Stomach (tissue), 8 donors: ENCODE measurements at regions not wholly inside any gene's neighbourhood (a gene's known extent, or its start where the extent isn't known, plus 50 kb on each side); places are given as distances from the start of the nearest gene placed in this dataset.

Experiments
- DNase-seq, 2 donors: peaks; one replicate each; pipeline versions ENCODE4 v3.0.0 to v3.0.0-alpha.2; 2013 to 2019
- H3K27ac ChIP-seq, 5 donors: fragments of 200-600 bp in 4 of 5; sonication (generic) in 4 of 5; one replicate each; pipeline ENCODE4 v1.5.1; 2013 to 2019; ENCODE audit warnings: mild to moderate bottlenecking in 1 of 5, moderate library complexity in 1 of 5
- H3K27me3 ChIP-seq, 3 donors: fragments of 200-600 bp; sonication (generic); one replicate each; pipeline ENCODE4 v1.5.1; 2017 to 2019; ENCODE audit warnings: mixed run types in 1 of 3
- H3K36me3 ChIP-seq, 4 donors: fragments of 200-600 bp; sonication (generic); 1 replicate in 3 of 4; 2 replicates in 1 of 4; pipeline ENCODE4 v1.5.1; 2016 to 2019
- H3K4me1 ChIP-seq, 4 donors: fragments of 200-600 bp; sonication (generic); one replicate each; pipeline ENCODE4 v1.5.1; 2016 to 2019
- H3K4me3 ChIP-seq, 4 donors: fragments of 200-600 bp; sonication (generic) in 3 of 4; one replicate each; pipeline ENCODE4 v1.5.1; 2016 to 2019; ENCODE audit warnings: mild to moderate bottlenecking in 1 of 4
- H3K9me3 ChIP-seq, 4 donors: fragments of 200-600 bp; sonication (generic); one replicate each; pipeline ENCODE4 v1.5.1; 2016 to 2019
- EP300 ChIP-seq: sonication (generic); formaldehyde crosslinking; IDR thresholded peaks from one replicate; pipeline ENCODE4 v1.6.1; 2017; ENCODE audit warnings: antibody characterized with exemption
- POLR2A ChIP-seq, 4 donors: fragments of 450-650 bp; IDR thresholded peaks; one replicate each; pipeline ENCODE4 v1.6.1; 2016; ENCODE audit warnings: antibody characterized with exemption in 4 of 4, control low read depth in 2 of 4, mild to moderate bottlenecking in 1 of 4, moderate library complexity in 1 of 4
- POLR2AphosphoS5 ChIP-seq, 3 donors: sonication (generic); formaldehyde crosslinking; IDR thresholded peaks; one replicate each; pipeline ENCODE4 v1.6.1; 2016; ENCODE audit warnings: antibody characterized with exemption in 3 of 3
- WGBS, 5 donors: extraction: QIAGEN DNeasy Blood & Tissue Kit in 3 of 5; methylation state at CpG; one replicate each; pipeline versions ENCODE4 v1.1.5 to v1.1.7; 2013 to 2018; 5-methylcytosine and 5-hydroxymethylcytosine counted together
- intact Hi-C: fragments of 100-400 bp; cut with DNase I; formaldehyde crosslinking; loops from one replicate; pipeline ENCODE4 v1.15.1; 2023; ENCODE audit warnings: low total_unique reads
- TF ChIP-seq, protein P1 (sequence below), 7 experiments: fragments of 450-650 bp in 4 of 7; fragments of 200-600 bp in 3 of 7; sonication (generic) in 3 of 7; IDR thresholded peaks; one replicate each; pipeline ENCODE4 v1.5.1; 2016 to 2019; ENCODE audit warnings: antibody characterized with exemption in 7 of 7, control low read depth in 2 of 7, mild to moderate bottlenecking in 1 of 7
- donor health status: healthy with polysubstance abuse.
- donor health status: Bipolar disorder and iron deficiency.
- donor health status: healthy.

DNA sequence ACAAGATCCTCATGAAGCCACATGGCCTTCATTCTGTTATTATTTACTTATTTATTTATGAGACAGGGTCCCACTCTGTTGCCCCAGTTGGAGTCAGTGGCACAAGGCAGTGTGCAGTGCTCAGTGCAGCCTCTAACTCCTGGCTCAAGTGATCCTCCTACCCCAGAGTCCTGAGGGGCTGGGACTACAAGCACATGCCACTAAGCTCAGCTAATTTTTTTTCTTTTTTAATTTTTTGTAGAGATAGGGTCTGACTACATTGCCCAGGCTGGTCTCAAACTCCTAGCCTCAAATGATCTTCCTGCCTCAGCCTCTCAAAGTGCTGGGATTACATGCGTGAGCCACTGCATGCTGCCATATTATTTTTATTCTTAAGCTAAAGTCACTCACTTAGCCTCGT is 241.4 kb downstream of the UQCRFS1 start:
- no peak for DNase-seq
- 79 to 90% (median 82%) methylated on average over 2 of the region's 2 CpGs for WGBS, 5 donors
- TF ChIP-seq POLR2A (IDR thresholded peaks at IDR 0.05) = no peak
- TF ChIP-seq EP300 = no peak
- TF ChIP-seq, protein P1, sequence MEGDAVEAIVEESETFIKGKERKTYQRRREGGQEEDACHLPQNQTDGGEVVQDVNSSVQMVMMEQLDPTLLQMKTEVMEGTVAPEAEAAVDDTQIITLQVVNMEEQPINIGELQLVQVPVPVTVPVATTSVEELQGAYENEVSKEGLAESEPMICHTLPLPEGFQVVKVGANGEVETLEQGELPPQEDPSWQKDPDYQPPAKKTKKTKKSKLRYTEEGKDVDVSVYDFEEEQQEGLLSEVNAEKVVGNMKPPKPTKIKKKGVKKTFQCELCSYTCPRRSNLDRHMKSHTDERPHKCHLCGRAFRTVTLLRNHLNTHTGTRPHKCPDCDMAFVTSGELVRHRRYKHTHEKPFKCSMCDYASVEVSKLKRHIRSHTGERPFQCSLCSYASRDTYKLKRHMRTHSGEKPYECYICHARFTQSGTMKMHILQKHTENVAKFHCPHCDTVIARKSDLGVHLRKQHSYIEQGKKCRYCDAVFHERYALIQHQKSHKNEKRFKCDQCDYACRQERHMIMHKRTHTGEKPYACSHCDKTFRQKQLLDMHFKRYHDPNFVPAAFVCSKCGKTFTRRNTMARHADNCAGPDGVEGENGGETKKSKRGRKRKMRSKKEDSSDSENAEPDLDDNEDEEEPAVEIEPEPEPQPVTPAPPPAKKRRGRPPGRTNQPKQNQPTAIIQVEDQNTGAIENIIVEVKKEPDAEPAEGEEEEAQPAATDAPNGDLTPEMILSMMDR (IDR thresholded peaks at IDR 0.05) = no peak
- no peak for TF ChIP-seq POLR2AphosphoS5 (IDR thresholded peaks at IDR 0.05)
- Histone ChIP-seq H3K4me3 (no peak overlapping the region), H3K27me3 (no peaks in the 10 kb centered on the region), H3K4me1 (no peaks in the 10 kb centered on the region), H3K27ac (no peak overlapping the region), H3K9me3 (no peaks in the 10 kb centered on the region), H3K36me3 (no peaks in the 10 kb centered on the region)
- intact Hi-C loops = no loop called here

DNA sequence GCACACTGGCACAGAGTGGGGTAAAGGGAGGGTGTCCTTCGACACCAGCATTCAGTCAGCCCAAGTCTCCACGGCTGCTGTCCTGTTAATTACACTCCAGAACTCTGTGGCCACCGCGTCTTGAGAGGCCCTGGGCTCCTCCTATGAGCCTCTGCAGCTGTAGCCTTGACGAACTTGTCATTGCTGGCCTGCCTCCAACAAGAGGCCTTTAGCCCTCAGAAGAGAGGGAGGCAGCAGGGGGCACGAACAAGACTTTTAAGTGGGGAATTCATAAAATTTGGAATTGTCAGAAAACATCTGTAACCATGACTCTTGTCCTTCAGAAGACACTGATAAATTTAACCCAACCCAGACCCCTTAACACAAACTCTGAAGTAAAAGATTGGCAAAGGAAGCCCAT is 241.9 kb downstream of the UQCRFS1 start:
- WGBS, 5 donors = 46 to 71% (median 62%) methylated on average over 6 of the region's 6 CpGs
- intact Hi-C loops = no loop called here
- no peaks in the 10 kb centered on the region for H3K36me3 ChIP-seq
- no peak overlapping the region for H3K27ac ChIP-seq
- no peak for TF ChIP-seq POLR2A (IDR thresholded peaks at IDR 0.05)
- no peak for TF ChIP-seq EP300
- TF ChIP-seq, protein P1 (IDR thresholded peaks at IDR 0.05) = no peak
- TF ChIP-seq POLR2AphosphoS5 (IDR thresholded peaks at IDR 0.05) = no peak
- H3K27me3 ChIP-seq = no peaks in the 10 kb centered on the region
- no peak overlapping the region for H3K4me3 ChIP-seq
- no peaks in the 10 kb centered on the region for H3K4me1 ChIP-seq
- H3K9me3 ChIP-seq = no peaks in the 10 kb centered on the region
- peak in 1 of 2 donors; percentile 58 for DNase-seq

DNA sequence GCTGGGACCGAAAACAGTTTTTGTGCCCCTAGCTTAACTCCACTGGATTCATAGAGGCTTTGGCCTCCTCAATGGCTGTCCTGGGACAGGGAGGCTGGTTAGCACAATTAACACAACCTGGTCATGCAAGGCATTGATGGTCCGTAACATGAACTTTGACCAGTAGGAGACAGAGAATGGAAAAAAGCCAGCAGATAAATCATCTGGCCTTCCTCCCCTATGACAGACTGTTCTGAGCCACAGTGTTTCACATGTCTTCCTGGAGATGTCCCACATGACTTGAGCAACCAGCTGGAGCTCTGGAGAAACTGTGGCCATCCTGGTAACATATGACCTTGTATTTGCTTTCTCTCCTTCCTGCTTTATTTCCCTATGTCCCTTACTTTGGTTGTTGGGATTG is 244.2 kb downstream of the UQCRFS1 start:
- 80 to 95% (median 86%) methylated on average over 2 of the region's 2 CpGs for WGBS, 5 donors
- no peak for DNase-seq
- no peaks in the 10 kb centered on the region for H3K36me3 ChIP-seq
- no peaks in the 10 kb centered on the region for H3K9me3 ChIP-seq
- H3K27me3 ChIP-seq = no peaks in the 10 kb centered on the region
- no peak overlapping the region for H3K27ac ChIP-seq
- no peak overlapping the region for H3K4me3 ChIP-seq
- no peaks in the 10 kb centered on the region for H3K4me1 ChIP-seq
- TF ChIP-seq EP300 (no peak), POLR2A (IDR thresholded peaks at IDR 0.05) (no peak), POLR2AphosphoS5 (IDR thresholded peaks at IDR 0.05) (no peak)
- TF ChIP-seq, protein P1 (IDR thresholded peaks at IDR 0.05) = no peak
- intact Hi-C loops = no loop called here

DNA sequence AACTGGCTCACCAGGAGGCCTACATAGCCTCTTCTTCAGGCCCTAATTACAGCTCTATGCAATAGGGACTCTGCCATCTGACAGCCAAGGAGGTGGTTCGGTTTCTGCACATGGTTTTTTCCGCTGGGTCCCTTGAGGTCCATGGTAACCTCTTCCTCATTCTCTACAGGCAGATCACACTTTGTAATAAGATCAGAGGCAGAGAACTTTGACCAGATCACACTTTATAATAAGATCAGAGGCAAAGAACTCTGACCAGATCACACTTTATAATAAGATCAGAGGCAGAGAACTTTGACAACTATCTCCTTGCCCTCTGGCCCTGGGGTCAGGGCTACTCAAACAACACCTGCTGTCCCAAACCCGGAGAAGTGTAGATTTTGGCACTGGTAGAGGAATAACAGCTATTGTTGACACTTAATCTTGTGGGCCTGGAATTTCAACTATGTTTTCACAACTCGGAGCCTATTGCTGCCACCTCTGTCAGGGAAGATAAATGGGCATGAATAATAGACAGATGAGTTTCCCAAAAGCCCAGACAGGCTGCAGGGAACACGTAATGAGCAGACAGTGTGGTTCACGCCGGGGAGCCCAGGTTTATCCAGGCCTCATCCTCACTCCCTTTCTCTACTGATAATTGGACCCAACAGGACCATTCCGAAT is 246.1 kb downstream of the UQCRFS1 start:
- no peak for DNase-seq
- Histone ChIP-seq H3K36me3 (no peaks in the 10 kb centered on the region), H3K27me3 (no peaks in the 10 kb centered on the region), H3K27ac (no peak overlapping the region), H3K9me3 (no peaks in the 10 kb centered on the region), H3K4me1 (no peaks in the 10 kb centered on the region), H3K4me3 (no peak overlapping the region)
- intact Hi-C loops = no loop called here
- 42 to 52% (median 47%) methylated on average over 8 of the region's 8 CpGs for WGBS, 5 donors
- no peak for TF ChIP-seq POLR2AphosphoS5 (IDR thresholded peaks at IDR 0.05)
- TF ChIP-seq, protein P1 (IDR thresholded peaks at IDR 0.05) = no peak
- no peak for TF ChIP-seq POLR2A (IDR thresholded peaks at IDR 0.05)
- no peak for TF ChIP-seq EP300
